ENCODE measurements at regions not wholly inside any gene's neighbourhood (a gene's known extent, or its start where the extent isn't known, plus 50 kb on each side); places are given as distances from the start of the nearest gene placed in this dataset.
A peak's percentile ranks its signal among the peaks of the same experiment; 100 is the strongest.

- DNase-seq (ENCODE audit: low spot score) = no peak
- Histone ChIP-seq H3K27ac (peak overlapping the region in 1 of 2 donors; percentile 49), H3K4me3 (no peak overlapping the region)
- TF ChIP-seq CTCF (IDR thresholded peaks at IDR 0.05) = no peak
Observed at GRCh38 chr1:234683861-234684632, 74.1 kb upstream of the IRF2BP2 start.

- TF ChIP-seq CTCF (IDR thresholded peaks at IDR 0.05) = no peak
- Histone ChIP-seq H3K4me3 (no peak overlapping the region), H3K27ac (peak overlapping the region in 1 of 2 donors; percentile 49)
- DNase-seq (ENCODE audit: low spot score) = no peak
Observed at GRCh38 chr1:234683127-234683860, 73.3 kb upstream of the IRF2BP2 start.

- no peak for DNase-seq (ENCODE audit: low spot score)
- no peak for TF ChIP-seq CTCF (IDR thresholded peaks at IDR 0.05)
- Histone ChIP-seq H3K27ac (no peak overlapping the region), H3K4me3 (no peak overlapping the region)
Observed at GRCh38 chr1:234681990-234682389, 72.0 kb upstream of the IRF2BP2 start.

GRCh38 chr1:234681065-234681464 is 71.1 kb upstream of the IRF2BP2 start:
- H3K27ac ChIP-seq = no peak overlapping the region
- H3K4me3 ChIP-seq = no peak overlapping the region
- DNase-seq (ENCODE audit: low spot score) = no peak
- no peak for TF ChIP-seq CTCF (IDR thresholded peaks at IDR 0.05)

- Histone ChIP-seq H3K27ac (no peak overlapping the region), H3K4me3 (no peak overlapping the region)
- no peak for DNase-seq (ENCODE audit: low spot score)
- no peak for TF ChIP-seq CTCF (IDR thresholded peaks at IDR 0.05)
Observed at GRCh38 chr1:234680331-234680904, 70.4 kb upstream of the IRF2BP2 start.

- no peak for DNase-seq (ENCODE audit: low spot score)
- Histone ChIP-seq H3K27ac (peak overlapping the region; percentile 17 to 56), H3K4me3 (peak overlapping the region; percentile 59)
- no peak for TF ChIP-seq CTCF (IDR thresholded peaks at IDR 0.05)
Observed at GRCh38 chr1:234676103-234676594, 66.2 kb upstream of the IRF2BP2 start.
